Hepatocyte (in vitro differentiated cells): ENCODE measurements at regions not wholly inside any gene's neighbourhood (a gene's known extent, or its start where the extent isn't known, plus 50 kb on each side); places are given as distances from the start of the nearest gene placed in this dataset.
"Not testable (repeated sequence)": the region's sequence is repeated elsewhere in the genome, so short reads cannot be mapped to it uniquely, and the experiment has no call there.

Experiments used
- DNase-seq: peaks from one replicate; pipeline ENCODE4 v3.0.0-alpha.2; 2016; ENCODE audit warnings: low spot score
- H2AFZ ChIP-seq: fragments of 200-600 bp; sonication (generic); 2 replicates; pipeline ENCODE4 v1.6.0; 2016; ENCODE audit warnings: antibody characterized with exemption, mild to moderate bottlenecking
- H3K27ac ChIP-seq: fragments of 200-600 bp; sonication (generic); 2 replicates; pipeline ENCODE4 v1.5.1; 2016; ENCODE audit warnings: mild to moderate bottlenecking
- H3K27me3 ChIP-seq: fragments of 200-600 bp; sonication (generic); 2 replicates; pipeline ENCODE4 v1.6.1; 2016
- H3K36me3 ChIP-seq: fragments of 200-600 bp; sonication (generic); replicated peaks from 2 replicates; pipeline ENCODE4 v1.5.1; 2016; ENCODE audit warnings: low read depth; ENCODE audit not compliant: insufficient read depth
- H3K4me1 ChIP-seq: fragments of 200-600 bp; sonication (generic); 2 replicates; pipeline ENCODE4 v1.5.1; 2016; ENCODE audit warnings: mild to moderate bottlenecking, moderate library complexity; ENCODE audit not compliant: insufficient read depth
- H3K4me2 ChIP-seq: fragments of 200-600 bp; sonication (generic); 2 replicates; pipeline ENCODE4 v1.6.0; 2016
- H3K4me3 ChIP-seq: fragments of 200-600 bp; sonication (generic); 2 replicates; pipeline ENCODE4 v1.5.1; 2016; ENCODE audit warnings: mild to moderate bottlenecking
- H3K79me2 ChIP-seq: fragments of 200-600 bp; sonication (generic); 2 replicates; pipeline ENCODE4 v1.6.0; 2017; ENCODE audit warnings: mild to moderate bottlenecking
- H3K9me2 ChIP-seq: fragments of 200-600 bp; sonication (generic); replicated peaks from 2 replicates; pipeline ENCODE4 v1.6.0; 2017; ENCODE audit warnings: mild to moderate bottlenecking; ENCODE audit not compliant: insufficient read depth
- H3K9me3 ChIP-seq: fragments of 200-600 bp; sonication (generic); 2 replicates; pipeline ENCODE4 v1.5.1; 2016; ENCODE audit warnings: low read depth, mild to moderate bottlenecking
- H4K20me1 ChIP-seq: fragments of 200-600 bp; sonication (generic); 2 replicates; pipeline ENCODE4 v1.6.0; 2016; ENCODE audit warnings: mild to moderate bottlenecking; ENCODE audit not compliant: insufficient read depth, poor library complexity, severe bottlenecking
- CTCF ChIP-seq: fragments of 200-600 bp; sonication (generic); IDR thresholded peaks from 2 replicates; pipeline ENCODE4 v1.5.1; 2016; ENCODE audit warnings: antibody characterized with exemption, mild to moderate bottlenecking; ENCODE audit not compliant: poor library complexity
- EZH2 ChIP-seq: fragments of 200-600 bp; sonication (generic); IDR thresholded peaks from 2 replicates; pipeline ENCODE4 v1.6.1; 2016; ENCODE audit warnings: antibody characterized with exemption, mild to moderate bottlenecking, borderline replicate concordance
- EZH2phosphoT487 ChIP-seq: fragments of 200-600 bp; sonication (generic); IDR thresholded peaks from one replicate; pipeline ENCODE4 v1.6.1; 2018; ENCODE audit warnings: antibody characterized with exemption, mild to moderate bottlenecking, low read depth, moderate library complexity; ENCODE audit not compliant: unreplicated experiment, severe bottlenecking
- WGBS: methylation state at CpG from one replicate; pipeline ENCODE4 v1.1.6; 2016; ENCODE audit warnings: low lambda C conversion rate; ENCODE audit errors: missing lambda C conversion rate; 5-methylcytosine and 5-hydroxymethylcytosine counted together

- H3K4me2 ChIP-seq, result no peak overlapping the region
- no peak overlapping the region for H3K4me3 ChIP-seq
- no peak for DNase-seq
- no peaks in the 10 kb centered on the region for H3K36me3 ChIP-seq
- peaks cover 4% of the 10 kb centered on the region for H3K4me1 ChIP-seq
- H3K79me2 ChIP-seq, result no peaks in the 10 kb centered on the region
- H3K9me3 ChIP-seq, result no peaks in the 10 kb centered on the region
- WGBS, result 81% methylated on average over 2 of the region's 2 CpGs
- H2AFZ ChIP-seq, result no peak overlapping the region
- TF ChIP-seq CTCF (no peak), EZH2 (no peak), EZH2phosphoT487 (no peak)
- H4K20me1 ChIP-seq, result no peaks in the 10 kb centered on the region
- no peaks in the 10 kb centered on the region for H3K9me2 ChIP-seq
- H3K27ac ChIP-seq, result no peak overlapping the region
- H3K27me3 ChIP-seq, result no peaks in the 10 kb centered on the region
Measured at GRCh38 chr1:163588796-163589195, 267.0 kb downstream of the NUF2 start.

DNA sequence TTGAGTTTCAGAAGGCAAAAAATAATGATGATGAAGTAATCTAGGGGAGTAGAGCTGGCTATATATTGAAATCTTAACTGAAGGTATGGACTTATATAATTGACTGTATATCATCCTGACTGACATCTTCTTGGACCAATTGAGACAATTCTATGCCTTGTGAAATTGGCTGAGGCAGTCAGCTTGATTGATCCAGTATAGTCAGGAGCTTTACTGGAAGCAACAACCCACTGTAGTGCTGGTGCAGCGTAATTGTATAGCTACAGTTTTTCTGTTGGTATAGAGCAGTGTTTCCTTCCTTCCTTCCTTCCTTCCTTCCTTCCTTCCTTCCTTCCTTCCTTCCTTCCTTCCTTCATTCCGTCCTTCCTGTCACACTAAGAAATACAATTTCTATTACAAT, 268.0 kb downstream of the NUF2 start:
- no peaks in the 10 kb centered on the region for H3K4me1 ChIP-seq
- H4K20me1 ChIP-seq, result no peaks in the 10 kb centered on the region
- no peak for TF ChIP-seq CTCF
- no peak for TF ChIP-seq EZH2phosphoT487
- no peak for TF ChIP-seq EZH2
- H3K79me2 ChIP-seq, result no peaks in the 10 kb centered on the region
- no peaks in the 10 kb centered on the region for H3K36me3 ChIP-seq
- H3K9me2 ChIP-seq, result no peaks in the 10 kb centered on the region
- no peak overlapping the region for H3K4me3 ChIP-seq
- H3K27ac ChIP-seq, result no peak overlapping the region
- H2AFZ ChIP-seq, result no peak overlapping the region
- WGBS, result 95% methylated on average over 2 of the region's 2 CpGs
- H3K27me3 ChIP-seq, result no peaks in the 10 kb centered on the region
- H3K9me3 ChIP-seq, result no peaks in the 10 kb centered on the region
- H3K4me2 ChIP-seq, result no peak overlapping the region
- DNase-seq, result no peak

GRCh38 chr1:163591131-163591530, 269.4 kb downstream of the NUF2 start:
- not testable (repeated sequence) for H3K9me3 ChIP-seq, H3K27me3 ChIP-seq, H3K79me2 ChIP-seq, H3K4me1 ChIP-seq, H4K20me1 ChIP-seq, H2AFZ ChIP-seq, H3K27ac ChIP-seq, H3K9me2 ChIP-seq, DNase-seq, H3K4me3 ChIP-seq, H3K4me2 ChIP-seq, H3K36me3 ChIP-seq
- 80% methylated on average over 2 of the region's 2 CpGs for WGBS

DNA sequence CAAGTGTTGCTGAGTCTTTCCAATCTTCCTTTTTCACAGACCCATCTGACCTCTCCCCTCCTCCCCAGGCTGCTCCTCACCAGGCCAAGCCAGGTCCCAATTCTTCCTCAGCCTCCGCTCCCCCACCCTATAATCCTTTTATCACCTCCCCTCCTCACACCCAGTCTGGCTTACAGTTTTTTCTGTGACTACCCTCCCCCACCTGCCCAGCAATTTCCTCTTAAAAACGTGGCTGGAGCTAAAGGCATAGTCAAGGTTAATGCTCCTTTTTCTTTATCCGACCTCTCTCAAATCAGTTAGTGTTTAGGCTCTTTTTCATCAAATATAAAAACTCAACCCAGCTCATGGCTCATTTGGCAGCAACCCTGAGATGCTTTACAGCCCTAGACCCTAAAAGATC, 270.9 kb downstream of the NUF2 start:
- H3K4me1 ChIP-seq, H3K36me3 ChIP-seq, H3K9me3 ChIP-seq, DNase-seq, H3K4me2 ChIP-seq, H3K27ac ChIP-seq, H2AFZ ChIP-seq, H4K20me1 ChIP-seq, H3K27me3 ChIP-seq, H3K79me2 ChIP-seq, H3K9me2 ChIP-seq, H3K4me3 ChIP-seq: not testable (repeated sequence)
- WGBS, result 62% methylated on average over 3 of the region's 3 CpGs

DNA sequence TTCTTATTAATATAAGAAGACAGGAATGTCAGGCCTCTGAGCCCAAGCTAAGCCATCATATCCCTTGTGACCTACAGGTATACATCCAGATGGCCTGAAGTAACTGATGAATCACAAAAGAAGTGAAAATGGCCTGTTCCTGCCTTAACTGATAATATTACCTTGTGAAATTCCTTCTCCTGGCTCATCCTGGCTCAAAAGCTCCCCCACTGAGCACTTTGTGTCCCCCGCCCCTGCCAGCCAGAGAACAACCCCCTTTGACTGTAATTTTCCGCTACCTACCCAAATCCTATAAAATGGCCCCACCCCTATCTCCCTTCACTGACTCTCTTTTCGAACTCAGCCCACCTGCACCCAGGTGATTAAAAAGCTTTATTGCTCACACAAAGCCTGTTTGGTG, 274.4 kb downstream of the NUF2 start:
- not testable (repeated sequence) for H3K4me2 ChIP-seq, H3K79me2 ChIP-seq, H3K9me3 ChIP-seq, H3K4me1 ChIP-seq, DNase-seq, H3K9me2 ChIP-seq, H4K20me1 ChIP-seq, H3K27me3 ChIP-seq, H3K36me3 ChIP-seq, H2AFZ ChIP-seq, H3K4me3 ChIP-seq, H3K27ac ChIP-seq
- WGBS, result 86% methylated on average over 3 of the region's 3 CpGs
